ENCODE measurements at regions not wholly inside any gene's neighbourhood (a gene's known extent, or its start where the extent isn't known, plus 50 kb on each side); places are given as distances from the start of the nearest gene placed in this dataset.

- H3K4me3 ChIP-seq (ENCODE audit: low read depth, low read length) = no peak overlapping the region
- DNase-seq (ENCODE audit: low read depth) = no peak
- TF ChIP-seq CTCF (IDR thresholded peaks at IDR 0.05; ENCODE audit: low read depth, low read length, missing control alignments) = no peak
These were observed 287.0 kb upstream of the IGFBP3 start for GRCh38 chr7:46207931-46208634.

- DNase-seq (ENCODE audit: low read depth) = peak; percentile 21
- TF ChIP-seq CTCF (IDR thresholded peaks at IDR 0.05; ENCODE audit: low read depth, low read length, missing control alignments) = no peak
- H3K4me3 ChIP-seq (ENCODE audit: low read depth, low read length) = no peak overlapping the region
These were observed 285.5 kb upstream of the IGFBP3 start for GRCh38 chr7:46206476-46207060.

GRCh38 chr7:46205478-46205877 lies 284.4 kb upstream of the IGFBP3 start:
- no peak for TF ChIP-seq CTCF (IDR thresholded peaks at IDR 0.05; ENCODE audit: low read depth, low read length, missing control alignments)
- no peak for DNase-seq (ENCODE audit: low read depth)
- H3K4me3 ChIP-seq (ENCODE audit: low read depth, low read length) = no peak overlapping the region

- no peak for TF ChIP-seq CTCF (IDR thresholded peaks at IDR 0.05; ENCODE audit: low read depth, low read length, missing control alignments)
- no peak for DNase-seq (ENCODE audit: low read depth)
- no peak overlapping the region for H3K4me3 ChIP-seq (ENCODE audit: low read depth, low read length)
These were observed 282.9 kb upstream of the IGFBP3 start for GRCh38 chr7:46203926-46204325.

- DNase-seq (ENCODE audit: low read depth) = no peak
- TF ChIP-seq CTCF (IDR thresholded peaks at IDR 0.05; ENCODE audit: low read depth, low read length, missing control alignments) = no peak
- H3K4me3 ChIP-seq (ENCODE audit: low read depth, low read length) = no peak overlapping the region
These were observed 281.3 kb upstream of the IGFBP3 start for GRCh38 chr7:46202379-46202778.

- no peak for TF ChIP-seq CTCF (IDR thresholded peaks at IDR 0.05; ENCODE audit: low read depth, low read length, missing control alignments)
- DNase-seq (ENCODE audit: low read depth) = no peak
These were observed 280.9 kb upstream of the IGFBP3 start for GRCh38 chr7:46201961-46202360.

GRCh38 chr7:46198701-46199100 lies 277.6 kb upstream of the IGFBP3 start:
- no peak for DNase-seq (ENCODE audit: low read depth)
- H3K4me3 ChIP-seq (ENCODE audit: low read depth, low read length) = no peak overlapping the region
- TF ChIP-seq CTCF (IDR thresholded peaks at IDR 0.05; ENCODE audit: low read depth, low read length, missing control alignments) = no peak

More at GRCh38 chr7:46201961-46202360, 280.9 kb upstream of the IGFBP3 start:
- no peak overlapping the region for H3K4me3 ChIP-seq (ENCODE audit: low read depth, low read length)
